IMR-90 (cell line): ENCODE measurements at regions not wholly inside any gene's neighbourhood (a gene's known extent, or its start where the extent isn't known, plus 50 kb on each side); places are given as distances from the start of the nearest gene placed in this dataset.

Source experiments
- ATAC-seq: fragments of 200-7000 bp; cut with Tn5 transposase; 2 replicates; pipeline ENCODE4 v1.9.1; 2020; ENCODE audit warnings: low read depth, mild to moderate bottlenecking, moderate library complexity
- BruUV-seq: library from RNA; stranded (reverse); fragments of 400-500 nt; replicated peaks from 2 replicates; lab custom pipeline; 2021; lab: Mats Ljungman, UMichigan
- CTCF ChIA-PET: fragments of 300-600 bp; formaldehyde crosslinking; extraction: SDS; loops from one replicate; lab custom pipeline; 2021; ENCODE audit warnings: antibody characterized with exemption; lab: Yijun Ruan, JAX
- POLR2A ChIA-PET: fragments of 300-600 bp; sonication (Branson Sonifier 250); formaldehyde crosslinking; loops from one replicate; lab custom pipeline; 2022; ENCODE audit warnings: antibody characterized with exemption; ENCODE audit not compliant: unreplicated experiment; lab: Charles Lee
- DNase-seq: peaks from one replicate; pipeline ENCODE4 v3.0.0; 2013
- H2AFZ ChIP-seq: replicated peaks from 2 replicates; pipeline ENCODE3; 2013; ENCODE audit warnings: low read length, mild to moderate bottlenecking; ENCODE audit not compliant: poor library complexity
- H2AK5ac ChIP-seq: 2 replicates; pipeline ENCODE4 v1.6.1; 2013; ENCODE audit warnings: low read depth, low read length, inconsistent platforms
- H2AK9ac ChIP-seq: replicated peaks from 2 replicates; pipeline ENCODE3; 2013; ENCODE audit warnings: mild to moderate bottlenecking, low read depth, low read length, moderate library complexity; ENCODE audit not compliant: poor library complexity
- H2BK120ac ChIP-seq: 2 replicates; pipeline ENCODE4 v1.6.1; 2013; ENCODE audit warnings: low read depth, low read length, inconsistent platforms
- H2BK15ac ChIP-seq: 3 replicates; pipeline ENCODE4 v1.6.1; 2013; ENCODE audit warnings: low read depth, low read length, inconsistent platforms
- H2BK20ac ChIP-seq: 2 replicates; pipeline ENCODE4 v1.6.1; 2013; ENCODE audit warnings: low read depth, mild to moderate bottlenecking, inconsistent platforms, low read length, moderate library complexity
- H2BK5ac ChIP-seq: 2 replicates; pipeline ENCODE4 v1.6.1; 2013; ENCODE audit warnings: mild to moderate bottlenecking, low read depth, low read length, inconsistent platforms; ENCODE audit not compliant: poor library complexity, severe bottlenecking
- H3K14ac ChIP-seq: replicated peaks from 2 replicates; pipeline ENCODE4 v1.6.1; 2013; ENCODE audit warnings: low read depth, low read length, inconsistent platforms
- H3K18ac ChIP-seq: 2 replicates; pipeline ENCODE4 v1.6.1; 2013; ENCODE audit warnings: low read depth, low read length, control low read depth
- H3K23ac ChIP-seq: 2 replicates; pipeline ENCODE4 v1.6.1; 2013; ENCODE audit warnings: low read depth, low read length, inconsistent platforms
- H3K27ac ChIP-seq: 2 replicates; pipeline ENCODE4 v1.5.1; 2013; ENCODE audit warnings: mild to moderate bottlenecking, control low read depth, low read length; ENCODE audit not compliant: insufficient read depth
- H3K27me3 ChIP-seq: 2 replicates; pipeline ENCODE4 v1.6.1; 2013; ENCODE audit warnings: low read length; ENCODE audit not compliant: control insufficient read depth, insufficient read depth
- H3K36me3 ChIP-seq: 2 replicates; pipeline ENCODE4 v1.6.1; 2013; ENCODE audit warnings: low read length, mixed read lengths; ENCODE audit not compliant: control insufficient read depth, insufficient read depth
- H3K4ac ChIP-seq: 2 replicates; pipeline ENCODE4 v1.6.1; 2013; ENCODE audit warnings: low read depth, low read length, inconsistent platforms
- H3K4me1 ChIP-seq: 2 replicates; pipeline ENCODE4 v1.6.1; 2013; ENCODE audit warnings: low read length, mixed read lengths; ENCODE audit not compliant: control insufficient read depth, insufficient read depth
- H3K4me2 ChIP-seq: 2 replicates; pipeline ENCODE4 v1.6.1; 2013; ENCODE audit warnings: low read depth, mild to moderate bottlenecking, control low read depth, low read length, moderate library complexity
- H3K4me3 ChIP-seq: 2 replicates; pipeline ENCODE4 v1.5.1; 2013; ENCODE audit warnings: low read depth, mild to moderate bottlenecking, control low read depth, low read length, moderate library complexity; ENCODE audit not compliant: insufficient read depth
- H3K56ac ChIP-seq: 2 replicates; pipeline ENCODE4 v1.6.1; 2013; ENCODE audit warnings: low read length, inconsistent platforms; ENCODE audit not compliant: insufficient read depth; ENCODE audit errors: extremely low read depth
- H3K79me1 ChIP-seq, 2 experiments: 2 replicates each; pipeline ENCODE4 v1.6.1; 2013; ENCODE audit warnings: low read length in 2 of 2, inconsistent platforms in 1 of 2, low read depth in 1 of 2
- H3K9ac ChIP-seq: 2 replicates; pipeline ENCODE4 v1.6.1; 2013; ENCODE audit warnings: low read depth, low read length, control low read depth
- H3K9me1 ChIP-seq: 2 replicates; pipeline ENCODE4 v1.6.1; 2013; ENCODE audit warnings: low read length, inconsistent platforms; ENCODE audit not compliant: insufficient read depth
- H3K9me3 ChIP-seq: 2 replicates; pipeline ENCODE4 v1.6.1; 2013; ENCODE audit warnings: low read length; ENCODE audit not compliant: control insufficient read depth, insufficient read depth
- H4K20me1 ChIP-seq: 2 replicates; pipeline ENCODE4 v1.6.1; 2013; ENCODE audit warnings: low read length, inconsistent platforms; ENCODE audit not compliant: insufficient read depth
- H4K5ac ChIP-seq: 2 replicates; pipeline ENCODE4 v1.6.1; 2013; ENCODE audit warnings: mild to moderate bottlenecking, low read depth, low read length, control low read depth
- H4K8ac ChIP-seq, 2 experiments: 2 replicates each; pipeline ENCODE4 v1.6.1; 2013; ENCODE audit warnings: low read depth in 2 of 2, low read length in 2 of 2, control low read depth in 1 of 2, inconsistent platforms in 1 of 2
- H4K91ac ChIP-seq: 2 replicates; pipeline ENCODE4 v1.6.1; 2013; ENCODE audit warnings: low read depth, low read length, inconsistent platforms; ENCODE audit not compliant: insufficient read depth
- MAFK ChIP-seq: IDR thresholded peaks from 2 replicates; pipeline ENCODE4 v1.6.1; 2012; ENCODE audit warnings: low read depth, low read length, improper control_type of control experiment
- POLR2A ChIP-seq: IDR thresholded peaks from 2 replicates; pipeline ENCODE4 v1.6.1; 2012; ENCODE audit warnings: mild to moderate bottlenecking, low read depth, low read length
- WGBS, 2 experiments: methylation state at CpG; one replicate each; pipeline versions ENCODE4 v1.1.5 to v1.1.7; 2013; ENCODE audit warnings: missing lambda C conversion rate in 2 of 2; ENCODE audit not compliant: insufficient read length in 1 of 2; ENCODE audit errors: extremely low coverage in 2 of 2; 5-methylcytosine and 5-hydroxymethylcytosine counted together
- dilution Hi-C: fragments of 300-500 bp; cut with HindIII; formaldehyde crosslinking; loops from one replicate; pipeline ENCODE4 v1.14.3; 2018; ENCODE audit warnings: low sequenced_read_pairs; ENCODE audit not compliant: unreplicated experiment
- in situ Hi-C: fragments of 300-500 bp; cut with MboI; formaldehyde crosslinking; loops from 3 replicates; pipeline ENCODE4 v1.14.3; 2019; ENCODE audit warnings: low sequenced_read_pairs, inconsistent platforms, mixed read lengths
- intact Hi-C: fragments of 100-400 bp; cut with micrococcal nuclease; formaldehyde crosslinking; loops from 2 replicates; pipeline ENCODE4 v1.10.0; 2022

DNA sequence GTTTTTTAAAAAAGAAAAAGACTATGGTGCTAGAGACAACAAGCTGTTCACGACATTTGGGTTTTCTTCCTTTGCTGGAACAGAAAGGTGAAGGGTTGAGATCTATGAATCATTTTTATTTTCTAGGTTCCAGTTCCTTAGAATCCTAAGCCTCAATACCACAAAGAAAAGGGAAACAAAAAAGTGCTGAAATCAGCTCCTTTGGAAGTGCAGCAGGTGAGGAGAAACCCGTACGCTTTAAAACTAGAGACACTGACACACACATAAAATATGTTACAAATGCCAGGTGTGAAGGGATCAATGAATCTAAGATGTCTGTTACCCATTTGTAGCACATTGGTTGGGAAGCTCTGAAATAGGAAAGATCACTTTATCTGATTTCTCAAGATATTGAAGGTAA, 125.2 kb downstream of the AREG start:
- WGBS, 2 experiments: no CpG with 5 or more reads among the region's 3 CpGs
- no peak for DNase-seq
- no peak overlapping the region for H3K9ac ChIP-seq
- no peaks in the 10 kb centered on the region for H3K79me1 ChIP-seq
- H2BK120ac ChIP-seq: no peak overlapping the region
- ATAC-seq: no peak
- H2AFZ ChIP-seq: no peak overlapping the region
- H3K4me3 ChIP-seq: no peak overlapping the region
- H3K4ac ChIP-seq: no peak overlapping the region
- H3K9me3 ChIP-seq: peaks cover 2% of the 10 kb centered on the region; the same call in 1 of the 2 replicates
- H2AK5ac ChIP-seq: no peak overlapping the region
- no peak overlapping the region for H2AK9ac ChIP-seq
- H3K27me3 ChIP-seq: no peaks in the 10 kb centered on the region
- no peak overlapping the region for H3K18ac ChIP-seq
- TF ChIP-seq POLR2A (no peak), MAFK (peak; percentile 37)
- H3K36me3 ChIP-seq: no peaks in the 10 kb centered on the region
- dilution Hi-C loops (no loop called here), intact Hi-C loops (no loop called here), in situ Hi-C loops (no loop called here)
- no peak overlapping the region for H4K8ac ChIP-seq
- no peak overlapping the region for H3K27ac ChIP-seq
- no peak overlapping the region for H3K23ac ChIP-seq
- POLR2A ChIA-PET: interaction anchor here (0.5 kb wide), 1 partner anchor 17 kb away, joined by 6 read pairs; no protein-coding TSS in a partner anchor
- H3K9me1 ChIP-seq: no peaks in the 10 kb centered on the region
- no peak overlapping the region for H3K14ac ChIP-seq
- no peaks in the 10 kb centered on the region for H3K4me1 ChIP-seq
- H3K56ac ChIP-seq: no peak overlapping the region
- no peak overlapping the region for H4K91ac ChIP-seq
- H3K4me2 ChIP-seq: no peak overlapping the region
- H4K5ac ChIP-seq: no peak overlapping the region
- H2BK20ac ChIP-seq: no peak overlapping the region
- BruUV-seq: no TSS peak
- H2BK15ac ChIP-seq: no peak overlapping the region
- no peaks in the 10 kb centered on the region for H4K20me1 ChIP-seq
- CTCF ChIA-PET: no interaction called here
- no peak overlapping the region for H2BK5ac ChIP-seq
